ENCODE measurements at regions not wholly inside any gene's neighbourhood (a gene's known extent, or its start where the extent isn't known, plus 50 kb on each side); places are given as distances from the start of the nearest gene placed in this dataset.

GRCh38 chr13:74841651-74842050, 640.3 kb downstream of the TBC1D4 start:
- TF ChIP-seq GATA2 (CRISPR knock-in tag; IDR thresholded peaks at IDR 0.05) (no peak), TEAD4 (IDR thresholded peaks at IDR 0.05; ENCODE audit: borderline replicate concordance, insufficient read depth) (no peak), RXRA (IDR thresholded peaks at IDR 0.05; ENCODE audit: borderline replicate concordance, low read depth) (no peak), CTCF (IDR thresholded peaks at IDR 0.05) (no peak), MEF2A (IDR thresholded peaks at IDR 0.05; ENCODE audit: borderline replicate concordance, low read depth) (no peak), USF1 (IDR thresholded peaks at IDR 0.05; ENCODE audit: borderline replicate concordance, low read depth) (no peak), SMC3 (IDR thresholded peaks at IDR 0.05; ENCODE audit: low read depth, low read length) (no peak)
